NCI-H82 treated with DMSO at 0.1 percent for 48 hours (cell line): ENCODE measurements at regions not wholly inside any gene's neighbourhood (a gene's known extent, or its start where the extent isn't known, plus 50 kb on each side); places are given as distances from the start of the nearest gene placed in this dataset.
"Not testable (repeated sequence)": the region's sequence is repeated elsewhere in the genome, so short reads cannot be mapped to it uniquely, and the experiment has no call there.

ENCODE experiments used
- DNase-seq: peaks from one replicate; lab custom pipeline; 2025; ENCODE audit not compliant: unreplicated experiment; lab: John Stamatoyannopoulos, UW

- no peak for DNase-seq
Observed at GRCh38 chr5:71771191-71771590, 52.1 kb downstream of the CARTPT start.

- DNase-seq = peak; percentile 6
Observed at GRCh38 chr5:71778678-71779276, 59.7 kb downstream of the CARTPT start.

- DNase-seq = no peak
Observed at GRCh38 chr5:71780597-71780996, 61.5 kb downstream of the CARTPT start.

GRCh38 chr5:71782393-71782770 lies 63.3 kb downstream of the CARTPT start:
- no peak for DNase-seq

GRCh38 chr5:71782771-71783770 lies 64.0 kb downstream of the CARTPT start:
- DNase-seq = peak; percentile 45

GRCh38 chr5:71783891-71784290 lies 64.8 kb downstream of the CARTPT start:
- no peak for DNase-seq

- DNase-seq = no peak
Observed at GRCh38 chr5:71786337-71787055, 67.4 kb downstream of the CARTPT start.

GRCh38 chr5:71788794-71789193 lies 69.7 kb downstream of the CARTPT start:
- DNase-seq = no peak

GRCh38 chr5:71789746-71790145 lies 70.7 kb downstream of the CARTPT start:
- DNase-seq = no peak

- peak; percentile 42 for DNase-seq
Observed at GRCh38 chr5:71790433-71790832, 71.4 kb downstream of the CARTPT start.

- not testable (repeated sequence) for DNase-seq
Observed at GRCh38 chr5:71792041-71792440, 73.0 kb downstream of the CARTPT start.

- no peak for DNase-seq
Observed at GRCh38 chr5:71794061-71794695, 75.1 kb downstream of the CARTPT start.

GRCh38 chr5:71802673-71803072 lies 83.6 kb downstream of the CARTPT start:
- no peak for DNase-seq

GRCh38 chr5:71806711-71807110 lies 87.6 kb downstream of the CARTPT start:
- DNase-seq = no peak

- DNase-seq = no peak
Observed at GRCh38 chr5:71807909-71808308, 88.8 kb downstream of the CARTPT start.

- DNase-seq = no peak
Observed at GRCh38 chr5:71809446-71809845, 90.4 kb downstream of the CARTPT start.

- no peak for DNase-seq
Observed at GRCh38 chr5:71810023-71810422, 90.9 kb downstream of the CARTPT start.

GRCh38 chr5:71810471-71811195 lies 91.6 kb downstream of the CARTPT start:
- no peak for DNase-seq

- DNase-seq = no peak
Observed at GRCh38 chr5:71811779-71812178, 92.7 kb downstream of the CARTPT start.

- no peak for DNase-seq
Observed at GRCh38 chr5:71816307-71816706, 97.2 kb downstream of the CARTPT start.

GRCh38 chr5:71817891-71818290 lies 98.8 kb downstream of the CARTPT start:
- no peak for DNase-seq
